HS-5 (cell line): ENCODE measurements at regions not wholly inside any gene's neighbourhood (a gene's known extent, or its start where the extent isn't known, plus 50 kb on each side); places are given as distances from the start of the nearest gene placed in this dataset.

Source experiments
- DNase-seq: peaks from one replicate; pipeline ENCODE4 v3.0.0-alpha.2; 2012; ENCODE audit warnings: low read depth

DNA sequence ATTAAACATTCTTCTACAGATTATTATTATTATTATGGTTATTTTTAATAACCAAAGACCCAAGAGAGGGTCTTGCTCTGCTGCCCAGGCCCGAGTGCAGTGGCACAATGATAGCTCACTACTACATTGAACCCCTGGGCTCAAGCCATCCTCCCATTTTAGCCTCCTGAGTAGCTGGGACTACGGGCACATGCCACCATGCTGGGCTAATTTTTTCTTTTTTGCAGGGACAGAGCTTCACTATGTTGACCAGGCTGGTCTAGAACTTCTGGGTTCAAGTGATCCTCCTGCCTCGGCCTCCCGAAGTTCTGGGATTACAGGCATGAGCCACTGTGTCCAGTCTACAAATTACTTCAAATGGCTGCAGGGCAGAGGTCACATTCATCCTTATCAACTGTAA is 179.8 kb downstream of the KCNRG start:
- DNase-seq: no peak

DNA sequence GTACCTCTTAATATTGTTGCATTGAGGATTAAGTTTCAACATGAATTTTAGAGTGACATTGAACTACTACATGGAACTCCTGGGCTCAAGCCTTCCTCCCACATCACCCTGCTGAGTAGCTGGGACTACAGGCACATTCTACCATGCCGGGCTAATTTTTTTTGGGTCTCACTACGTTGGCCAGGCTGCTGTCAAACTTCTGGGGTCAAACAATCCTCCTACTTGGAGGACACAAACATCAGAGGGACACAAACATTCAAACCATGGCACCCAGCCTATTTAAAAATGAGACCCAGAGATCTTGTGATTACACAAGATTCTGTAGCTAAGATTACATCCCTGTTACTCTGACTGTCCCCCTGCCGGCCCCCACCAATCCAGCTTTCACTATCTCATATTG is 180.9 kb downstream of the KCNRG start:
- DNase-seq: no peak

GRCh38 chr13:50197705-50198104 is 182.5 kb downstream of the KCNRG start:
- no peak for DNase-seq

GRCh38 chr13:50198508-50198907 is 183.3 kb downstream of the KCNRG start:
- DNase-seq: no peak

DNA sequence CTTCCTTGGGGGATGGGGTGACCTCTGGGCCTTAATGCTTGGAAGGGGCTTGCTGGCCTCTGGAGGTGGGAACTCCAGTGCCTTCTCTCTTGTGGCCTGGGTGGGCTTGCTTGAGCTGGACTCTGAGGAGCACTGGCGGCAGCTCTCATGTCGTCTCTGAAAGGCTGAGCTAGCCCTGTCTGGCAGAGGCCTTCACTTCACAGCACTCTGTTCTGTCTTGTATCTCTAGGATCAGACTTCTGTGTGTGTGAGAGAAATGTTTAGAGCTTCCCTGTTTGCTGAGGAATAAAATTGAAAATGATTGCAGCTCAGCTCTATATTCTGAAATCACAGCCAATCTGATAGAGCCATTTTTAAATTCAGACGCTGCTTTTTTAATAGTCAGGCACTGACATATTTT is 185.3 kb downstream of the KCNRG start:
- no peak for DNase-seq

DNA sequence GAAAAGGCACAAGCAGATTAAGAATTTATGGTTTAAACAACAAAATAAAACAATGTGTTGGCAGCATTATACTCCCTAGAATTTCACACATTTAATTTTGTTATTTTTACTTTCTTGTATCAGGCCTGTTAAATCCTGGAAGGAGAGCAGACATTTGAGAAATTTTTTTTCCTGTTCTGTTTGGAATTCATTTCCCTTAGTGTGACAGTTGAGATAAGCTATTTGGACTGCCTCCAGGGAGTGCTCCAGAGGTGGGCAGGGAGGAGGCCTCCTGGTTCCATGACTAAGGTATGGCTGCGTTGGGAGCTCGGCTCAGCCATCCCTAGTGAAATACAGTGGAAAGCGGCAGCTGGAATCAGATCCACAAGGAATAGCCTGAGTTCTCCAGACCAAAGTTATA is 185.7 kb downstream of the KCNRG start:
- no peak for DNase-seq

GRCh38 chr13:50202485-50202884 is 187.2 kb downstream of the KCNRG start:
- no peak for DNase-seq

DNA sequence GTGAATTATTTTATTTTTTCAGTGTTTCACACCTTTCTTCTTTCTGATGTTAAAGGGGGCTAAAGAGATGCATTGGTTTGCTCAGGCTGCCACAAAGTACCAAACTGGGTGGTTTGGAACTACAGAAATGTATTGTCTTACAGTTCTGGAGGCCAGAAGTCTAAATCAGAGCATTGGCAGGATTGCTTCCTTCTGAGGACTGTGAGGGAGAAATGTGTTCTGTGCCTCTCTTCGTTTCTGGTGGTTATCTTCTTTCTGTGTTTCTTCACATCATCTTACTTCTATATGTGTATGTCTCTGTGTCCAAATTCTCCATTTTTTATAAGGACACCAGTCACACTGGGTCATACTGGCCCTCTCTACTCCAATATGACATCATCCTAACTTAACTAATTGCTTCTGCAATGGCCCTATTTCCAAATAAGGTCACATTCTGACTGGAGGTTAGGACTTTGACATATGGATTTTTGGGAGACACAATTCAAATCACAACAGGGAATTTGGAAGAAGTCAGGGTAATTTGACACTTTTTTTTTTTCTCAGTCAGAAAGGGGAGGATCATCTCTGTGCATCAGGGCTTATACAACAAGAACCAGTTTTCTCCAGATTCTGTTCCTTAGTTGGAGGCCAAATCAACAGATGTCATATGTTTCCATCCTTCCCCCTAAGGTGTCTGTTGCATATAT is 188.2 kb downstream of the KCNRG start:
- no peak for DNase-seq

DNA sequence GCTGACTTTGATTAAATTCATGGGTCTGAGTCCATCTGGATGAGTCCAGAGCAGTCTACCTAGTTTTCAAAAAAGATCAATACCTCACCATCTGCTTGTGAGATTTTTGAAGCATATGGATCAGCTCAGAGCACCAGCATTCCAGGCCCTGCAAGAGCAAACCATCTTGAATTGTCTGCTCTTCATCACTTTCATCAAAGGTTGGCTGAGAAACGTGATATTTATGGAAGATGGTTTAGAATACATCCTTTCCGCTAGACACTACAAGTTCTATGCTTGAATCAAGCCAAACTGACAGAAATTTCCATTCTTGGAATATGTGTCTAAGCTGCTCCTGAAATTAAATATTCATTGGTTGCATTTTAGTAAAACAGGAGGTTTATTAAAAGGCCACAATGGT is 190.3 kb downstream of the KCNRG start:
- DNase-seq: no peak

DNA sequence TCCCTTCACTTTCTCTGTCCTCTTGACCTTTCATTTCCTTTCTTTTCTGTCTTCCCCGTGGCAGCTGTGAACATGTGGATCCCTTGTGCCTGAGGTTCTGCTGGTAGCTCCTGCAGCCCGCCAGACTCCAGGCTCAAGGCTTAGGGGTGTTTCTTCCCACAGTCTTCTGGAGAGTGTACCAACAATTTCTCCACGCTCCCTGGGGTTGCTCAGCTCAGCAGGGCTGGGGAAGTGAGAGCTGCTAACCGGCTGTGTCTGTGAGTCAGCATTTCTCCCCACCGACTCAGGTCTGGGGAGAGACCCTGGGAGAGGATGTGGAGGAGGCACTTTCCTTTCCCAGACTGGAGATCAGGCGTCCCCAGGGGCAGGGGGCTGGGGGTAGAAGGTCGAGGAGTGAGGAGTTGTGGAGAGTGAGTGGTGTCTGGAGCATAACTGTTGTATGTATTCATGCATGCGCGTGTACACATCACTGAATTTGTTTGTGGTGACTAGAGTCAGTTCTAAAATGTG is 193.6 kb downstream of the KCNRG start:
- no peak for DNase-seq

- DNase-seq: no peak
These were observed 194.4 kb downstream of the KCNRG start for GRCh38 chr13:50209631-50210030.

DNA sequence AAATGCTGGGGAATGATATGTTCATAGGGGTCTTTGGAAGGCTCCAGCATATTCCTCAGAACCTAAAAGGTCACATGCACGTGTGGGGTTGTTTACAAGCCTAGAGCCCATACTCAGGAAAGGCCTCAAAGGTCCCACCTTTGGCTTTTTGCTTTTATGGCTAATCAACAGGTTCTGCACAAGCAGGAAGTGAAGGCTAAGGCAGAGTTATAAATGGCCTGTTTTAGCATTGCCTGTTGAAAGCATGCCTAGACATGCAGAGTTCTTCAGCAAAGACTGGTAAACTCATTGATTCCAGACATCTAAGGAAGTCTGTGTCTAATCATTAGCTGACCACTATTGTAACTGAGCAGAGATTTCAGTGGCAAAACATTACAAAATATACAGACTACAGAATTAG is 198.3 kb downstream of the KCNRG start:
- DNase-seq: no peak

DNA sequence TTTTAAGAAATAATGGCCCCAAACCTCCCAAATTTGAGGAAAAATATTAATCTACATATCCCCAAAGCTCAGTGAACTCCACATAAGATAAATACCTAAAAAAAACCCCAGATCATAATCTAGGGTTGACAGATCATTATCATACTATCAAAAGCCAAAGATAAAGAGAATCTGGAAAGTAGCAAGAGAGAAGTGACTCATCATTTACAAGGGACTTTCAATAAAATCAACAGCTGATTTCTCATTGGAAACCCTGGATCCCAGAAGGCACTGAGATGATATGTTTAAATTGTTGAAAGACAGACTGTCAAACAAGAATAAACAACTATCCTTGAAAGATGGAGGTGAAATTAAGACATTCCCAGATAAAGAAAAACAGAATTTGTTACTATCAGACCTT is 199.3 kb downstream of the KCNRG start:
- DNase-seq: no peak

DNA sequence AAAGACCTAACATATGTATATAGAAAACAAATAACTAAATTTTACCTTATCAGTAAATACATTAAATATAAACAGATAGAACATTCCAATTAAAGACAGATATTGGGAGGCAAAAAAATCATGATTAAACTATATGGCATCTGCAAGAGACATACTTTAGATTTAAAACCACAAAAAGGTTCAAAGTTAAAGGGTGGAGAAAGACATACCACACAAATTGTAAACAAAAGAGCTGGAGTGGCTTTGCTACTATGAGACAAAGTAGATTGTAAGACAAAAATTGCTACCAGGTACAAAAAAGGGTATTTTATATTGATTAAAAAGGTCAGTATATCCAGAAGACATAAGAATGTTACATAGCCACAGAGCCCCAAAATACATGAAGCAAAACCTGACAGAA is 200.2 kb downstream of the KCNRG start:
- DNase-seq: no peak

DNA sequence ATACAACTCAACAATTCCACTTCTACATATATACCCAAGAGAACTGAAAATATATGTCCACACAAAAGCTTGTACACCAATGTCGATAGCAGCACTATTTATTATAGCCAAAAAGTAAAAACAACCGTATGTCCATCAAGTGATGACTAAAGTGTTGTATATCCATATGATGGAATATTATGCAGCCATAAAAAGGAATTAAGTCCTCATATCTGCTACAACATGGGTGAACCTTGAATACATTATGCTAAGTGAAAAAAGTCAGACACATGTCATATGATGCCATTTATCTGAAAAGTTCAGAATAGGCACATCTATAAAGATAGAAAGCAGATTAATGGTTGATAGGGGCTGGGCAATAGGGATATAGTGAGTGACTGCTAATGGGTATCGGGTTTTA is 204.5 kb downstream of the KCNRG start:
- no peak for DNase-seq

- no peak for DNase-seq
These were observed 205.7 kb downstream of the KCNRG start for GRCh38 chr13:50220938-50221337.

- DNase-seq: no peak
These were observed 207.5 kb downstream of the KCNRG start for GRCh38 chr13:50222569-50223332.

DNA sequence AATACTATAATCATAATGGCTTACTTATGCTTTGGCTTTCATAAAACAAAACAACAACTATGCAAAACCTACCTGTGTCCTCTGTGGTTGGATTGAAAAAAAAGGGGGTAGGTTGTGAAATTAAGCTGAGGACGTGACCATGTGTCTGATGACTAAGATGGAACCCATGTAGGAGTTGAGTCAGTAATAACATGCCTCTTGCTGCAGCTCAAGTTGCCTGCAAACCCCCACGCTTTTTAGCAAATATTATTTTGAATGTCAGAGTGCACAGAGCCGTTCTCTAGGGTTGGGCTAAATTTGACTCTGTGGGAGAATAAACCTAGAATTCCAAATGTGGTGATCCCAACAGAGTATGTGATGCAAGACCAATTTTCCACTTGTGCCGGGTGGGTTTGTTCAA is 209.3 kb downstream of the KCNRG start:
- no peak for DNase-seq

- DNase-seq: no peak
These were observed 210.2 kb downstream of the KCNRG start for GRCh38 chr13:50225193-50226155.

DNA sequence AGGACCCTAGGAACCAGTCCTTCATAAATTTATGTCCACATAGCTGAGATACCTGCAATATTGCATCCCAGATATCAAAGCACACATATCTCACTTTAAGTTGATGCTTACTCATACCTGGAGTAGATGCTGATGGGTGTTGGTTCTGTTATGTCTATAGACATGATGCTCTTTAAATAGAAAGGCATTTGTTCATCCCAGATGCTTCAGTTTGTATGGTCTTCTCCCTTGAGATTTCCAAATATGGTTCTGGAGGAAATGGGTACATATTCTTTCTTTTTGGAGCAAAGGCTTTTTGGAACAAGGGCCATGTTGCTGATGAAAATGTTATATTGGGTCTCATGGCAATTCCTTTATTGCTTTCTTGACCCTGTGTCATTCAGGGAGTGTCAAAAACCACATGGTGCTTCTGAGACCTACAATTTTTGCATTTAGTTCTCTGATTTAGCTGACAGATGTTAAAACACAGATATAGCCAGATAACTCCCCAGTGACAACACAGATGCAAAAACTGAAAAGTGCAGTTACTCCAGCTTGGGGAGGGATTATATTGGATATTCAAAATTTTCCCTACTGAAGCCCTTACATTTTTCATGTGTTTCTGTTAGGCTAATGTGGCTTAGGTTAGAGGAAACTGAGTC is 211.4 kb downstream of the KCNRG start:
- no peak for DNase-seq

GRCh38 chr13:50227361-50227760 is 212.1 kb downstream of the KCNRG start:
- no peak for DNase-seq

DNA sequence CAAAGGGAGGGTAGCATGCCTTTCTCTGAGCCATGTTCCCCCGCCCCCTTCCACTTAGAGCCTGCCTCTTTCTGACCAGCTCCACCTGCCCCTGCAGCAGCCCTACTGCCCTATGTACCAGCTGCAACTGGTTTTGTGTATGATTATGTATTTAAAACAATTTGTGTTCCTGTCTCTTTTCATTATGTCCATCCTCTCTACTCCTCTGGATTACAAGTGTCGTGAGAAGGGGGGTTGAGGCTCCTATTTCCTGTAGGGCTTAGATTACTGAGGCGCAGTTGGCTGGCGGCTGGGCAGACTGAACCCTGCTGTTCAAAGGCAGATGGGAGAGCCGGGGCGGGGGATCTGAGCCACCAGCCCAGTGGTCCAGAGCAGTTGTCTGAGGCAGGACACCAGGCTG is 213.3 kb downstream of the KCNRG start:
- no peak for DNase-seq
